GM21619 (cell line): ENCODE measurements at regions not wholly inside any gene's neighbourhood (a gene's known extent, or its start where the extent isn't known, plus 50 kb on each side); places are given as distances from the start of the nearest gene placed in this dataset.

ENCODE experiments used
- ATAC-seq: cut with Tn5 transposase; IDR thresholded peaks from one replicate; pipeline ENCODE4 v1.9.1; 2021; ENCODE audit not compliant: unreplicated experiment

- ATAC-seq, result no peak
Observed at GRCh38 chr7:68491523-68492358, 1106.5 kb upstream of the AUTS2 start.

DNA sequence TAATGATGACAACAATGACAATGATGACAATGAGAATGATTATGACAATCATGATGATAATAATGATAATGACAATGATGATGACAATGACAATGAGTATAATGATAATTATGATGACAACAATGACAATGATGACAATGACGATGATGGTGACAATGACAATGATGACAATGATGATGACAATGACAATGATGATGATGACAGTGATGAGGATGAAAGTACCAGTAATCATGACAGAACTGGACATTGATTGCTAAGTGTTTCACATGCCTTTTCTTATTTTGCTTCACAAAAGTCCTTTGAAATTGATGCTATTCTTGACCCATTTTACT, 1106.0 kb upstream of the AUTS2 start:
- no peak for ATAC-seq

- ATAC-seq, result no peak
Observed at GRCh38 chr7:68503400-68503799, 1094.9 kb upstream of the AUTS2 start.

GRCh38 chr7:68504716-68505115, 1093.6 kb upstream of the AUTS2 start:
- ATAC-seq, result no peak

- no peak for ATAC-seq
Observed at GRCh38 chr7:68505721-68506120, 1092.6 kb upstream of the AUTS2 start.

- ATAC-seq, result no peak
Observed at GRCh38 chr7:68507668-68508067, 1090.6 kb upstream of the AUTS2 start.

- ATAC-seq, result no peak
Observed at GRCh38 chr7:68509054-68509453, 1089.2 kb upstream of the AUTS2 start.

GRCh38 chr7:68509603-68510002, 1088.7 kb upstream of the AUTS2 start:
- ATAC-seq, result no peak

DNA sequence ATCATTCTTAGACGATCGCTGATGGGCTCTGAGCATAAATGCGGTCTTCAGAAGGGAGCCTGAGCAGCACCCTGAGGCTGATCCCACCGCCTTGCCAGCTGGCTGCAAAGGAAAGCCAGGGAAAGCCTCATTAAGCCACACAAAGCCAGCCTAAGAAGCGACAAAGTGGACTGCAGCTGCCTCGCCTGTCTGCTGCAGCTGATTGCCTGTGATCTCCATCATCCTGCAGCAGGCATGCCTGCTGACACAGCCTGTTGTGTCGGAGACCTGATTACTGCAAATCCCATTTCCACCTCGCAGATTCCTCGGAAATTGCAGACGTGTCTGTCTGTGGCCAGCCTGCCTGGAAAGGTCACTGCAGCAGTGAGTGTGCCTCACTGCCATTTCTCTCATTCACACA, 1087.0 kb upstream of the AUTS2 start:
- no peak for ATAC-seq

GRCh38 chr7:68512466-68512865, 1085.8 kb upstream of the AUTS2 start:
- ATAC-seq, result no peak

- ATAC-seq, result no peak
Observed at GRCh38 chr7:68518060-68518459, 1080.2 kb upstream of the AUTS2 start.

GRCh38 chr7:68524126-68524525, 1074.1 kb upstream of the AUTS2 start:
- no peak for ATAC-seq

DNA sequence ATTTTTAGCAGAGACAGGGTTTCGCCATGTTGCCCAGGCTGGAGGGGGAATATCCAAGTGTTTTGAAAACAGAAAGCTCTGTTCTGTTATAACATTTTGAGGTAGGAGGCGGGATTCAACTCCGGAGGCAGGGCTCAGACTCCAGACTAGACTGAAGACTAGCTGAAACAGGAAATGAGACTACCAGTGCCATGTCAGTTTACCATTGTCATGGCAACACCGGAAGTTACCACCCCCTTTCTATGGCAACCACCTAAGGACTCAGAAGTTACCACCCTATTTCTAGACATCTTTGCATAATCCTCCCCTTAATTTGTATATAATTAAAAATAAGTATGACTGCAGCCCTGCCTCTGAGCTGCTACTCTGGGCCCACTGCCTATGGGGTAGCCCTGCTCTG, 1069.1 kb upstream of the AUTS2 start:
- no peak for ATAC-seq

DNA sequence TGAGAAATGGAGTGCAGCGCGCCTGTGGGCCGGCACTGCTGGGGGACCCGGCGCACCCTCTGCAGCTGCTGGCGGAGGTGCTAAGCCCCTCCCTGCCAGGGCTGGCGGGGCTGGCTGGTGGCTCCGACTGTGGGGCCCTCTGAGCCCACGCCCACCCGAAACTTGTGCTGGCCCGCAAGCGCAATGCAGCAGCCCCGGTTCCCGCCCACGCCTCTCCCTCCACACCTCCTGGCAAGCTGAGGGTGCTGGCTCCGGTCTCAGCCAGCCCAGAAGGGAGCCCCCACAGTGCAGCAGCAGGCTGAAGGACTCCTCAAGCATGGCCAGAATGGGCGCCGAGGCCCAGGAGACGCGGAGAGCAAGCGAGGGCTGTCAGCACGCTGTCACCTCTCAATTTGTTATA, 1063.0 kb upstream of the AUTS2 start:
- ATAC-seq, result no peak

- no peak for ATAC-seq
Observed at GRCh38 chr7:68537051-68537773, 1061.1 kb upstream of the AUTS2 start.

DNA sequence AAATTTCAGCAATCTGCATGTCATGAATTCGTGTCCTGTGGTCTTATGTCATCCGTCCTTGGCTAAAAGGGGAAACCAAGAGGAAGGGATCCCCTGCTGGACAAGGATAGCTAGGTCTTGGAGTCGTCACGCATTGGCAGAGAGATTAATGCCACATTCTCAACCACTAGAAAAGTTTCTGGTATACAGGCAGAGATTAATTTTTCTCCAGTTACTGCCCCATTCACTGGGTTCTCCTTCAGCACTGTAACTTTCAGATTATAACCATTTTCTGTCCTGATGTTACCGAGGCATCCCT, 1060.6 kb upstream of the AUTS2 start:
- no peak for ATAC-seq

GRCh38 chr7:68542831-68543230, 1055.4 kb upstream of the AUTS2 start:
- no peak for ATAC-seq

DNA sequence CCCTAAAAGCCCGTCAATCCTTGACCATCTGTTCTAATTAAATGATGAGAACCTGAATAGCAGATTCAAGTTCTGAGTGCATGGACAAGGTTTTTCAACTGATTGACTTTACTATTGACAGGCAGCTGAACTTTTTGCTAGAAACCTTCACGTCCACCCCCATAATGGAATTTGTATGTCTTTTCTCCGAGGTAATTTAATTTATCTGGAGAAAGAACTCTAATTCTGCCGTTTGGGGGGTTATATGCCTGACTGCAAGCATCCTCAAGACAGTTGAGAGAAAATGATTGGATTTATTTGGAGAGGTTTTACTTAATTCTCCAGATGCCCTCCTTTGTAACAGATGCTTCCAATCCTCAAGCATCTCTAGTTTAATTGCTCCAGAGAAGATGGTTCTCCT, 1053.4 kb upstream of the AUTS2 start:
- ATAC-seq, result no peak

DNA sequence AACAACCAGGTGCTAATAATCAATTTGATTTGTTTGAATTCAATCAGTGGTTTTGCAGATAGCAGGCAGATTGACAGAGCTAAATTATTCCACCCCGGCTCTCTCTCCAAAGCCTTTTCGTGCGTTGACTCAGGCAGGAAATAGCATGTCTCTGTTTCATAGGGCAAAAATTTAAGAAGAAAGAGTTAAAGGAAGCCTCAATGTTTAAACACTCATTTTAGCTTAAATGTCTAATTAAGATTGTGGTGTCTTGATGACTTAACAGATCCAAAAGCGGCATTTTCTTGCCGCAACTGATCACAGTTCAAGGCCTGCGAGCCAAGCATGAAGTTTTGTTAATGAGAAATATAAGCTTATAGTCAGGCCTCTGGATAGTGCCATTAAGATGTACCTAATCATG, 1051.1 kb upstream of the AUTS2 start:
- no peak for ATAC-seq

- ATAC-seq, result no peak
Observed at GRCh38 chr7:68547799-68548198, 1050.5 kb upstream of the AUTS2 start.

GRCh38 chr7:68550027-68550426, 1048.2 kb upstream of the AUTS2 start:
- ATAC-seq, result no peak

GRCh38 chr7:68550635-68551034, 1047.6 kb upstream of the AUTS2 start:
- no peak for ATAC-seq

DNA sequence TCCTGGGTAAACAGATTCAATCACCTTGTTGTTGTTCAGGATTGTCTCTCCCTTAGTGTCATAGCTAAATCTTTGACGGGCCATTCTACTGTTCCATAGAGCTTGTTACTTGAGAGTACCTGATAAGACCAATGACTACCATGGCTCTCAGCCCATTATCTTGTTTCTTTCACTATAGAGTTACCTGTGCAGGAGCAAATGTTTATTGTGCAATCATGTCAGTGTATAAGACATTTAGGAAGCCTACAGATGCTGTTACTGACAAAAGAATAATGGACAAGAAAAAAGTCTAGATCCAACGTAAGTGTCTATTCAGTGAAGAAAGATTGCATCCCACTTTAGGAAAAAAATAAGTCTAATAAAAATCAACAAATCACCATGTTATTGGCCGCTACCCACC, 1041.7 kb upstream of the AUTS2 start:
- no peak for ATAC-seq
